ENCODE measurements at regions not wholly inside any gene's neighbourhood (a gene's known extent, or its start where the extent isn't known, plus 50 kb on each side); places are given as distances from the start of the nearest gene placed in this dataset.
A peak's percentile ranks its signal among the peaks of the same experiment; 100 is the strongest.

- DNase-seq (ENCODE audit: low read depth) = no peak
- no peak overlapping the region for H3K4me3 ChIP-seq (replicated peaks; ENCODE audit: low read depth, low read length)
- no peak for TF ChIP-seq CTCF (IDR thresholded peaks at IDR 0.05; ENCODE audit: low read length, missing control alignments)
These were observed 302.6 kb downstream of the FOXG1 start for GRCh38 chr14:29069228-29069627.

- no peak overlapping the region for H3K4me3 ChIP-seq (replicated peaks; ENCODE audit: low read depth, low read length)
- no peak for TF ChIP-seq CTCF (IDR thresholded peaks at IDR 0.05; ENCODE audit: low read length, missing control alignments)
- DNase-seq (ENCODE audit: low read depth) = no peak
These were observed 309.2 kb downstream of the FOXG1 start for GRCh38 chr14:29075761-29076160.

- no peak for TF ChIP-seq CTCF (IDR thresholded peaks at IDR 0.05; ENCODE audit: low read length, missing control alignments)
- H3K4me3 ChIP-seq (replicated peaks; ENCODE audit: low read depth, low read length) = no peak overlapping the region
- DNase-seq (ENCODE audit: low read depth) = no peak
These were observed 311.3 kb downstream of the FOXG1 start for GRCh38 chr14:29077916-29078315.

- H3K4me3 ChIP-seq (replicated peaks; ENCODE audit: low read depth, low read length) = no peak overlapping the region
- peak; percentile 24 for DNase-seq (ENCODE audit: low read depth)
- no peak for TF ChIP-seq CTCF (IDR thresholded peaks at IDR 0.05; ENCODE audit: low read length, missing control alignments)
These were observed 312.4 kb downstream of the FOXG1 start for GRCh38 chr14:29078810-29079522.

- peak; percentile 3 for DNase-seq (ENCODE audit: low read depth)
- H3K4me3 ChIP-seq (replicated peaks; ENCODE audit: low read depth, low read length) = no peak overlapping the region
- peak; percentile 56 for TF ChIP-seq CTCF (IDR thresholded peaks at IDR 0.05; ENCODE audit: low read length, missing control alignments)
These were observed 319.0 kb downstream of the FOXG1 start for GRCh38 chr14:29085546-29085945.

GRCh38 chr14:29089849-29090248 lies 323.3 kb downstream of the FOXG1 start:
- no peak for DNase-seq (ENCODE audit: low read depth)
- no peak for TF ChIP-seq CTCF (IDR thresholded peaks at IDR 0.05; ENCODE audit: low read length, missing control alignments)
- H3K4me3 ChIP-seq (replicated peaks; ENCODE audit: low read depth, low read length) = no peak overlapping the region

- no peak for TF ChIP-seq CTCF (IDR thresholded peaks at IDR 0.05; ENCODE audit: low read length, missing control alignments)
- no peak for DNase-seq (ENCODE audit: low read depth)
- H3K4me3 ChIP-seq (replicated peaks; ENCODE audit: low read depth, low read length) = no peak overlapping the region
These were observed 325.5 kb downstream of the FOXG1 start for GRCh38 chr14:29092121-29092520.

Data from fibroblast of pulmonary artery (primary cell).